Fibroblast of villous mesenchyme (primary cell): ENCODE measurements at regions not wholly inside any gene's neighbourhood (a gene's known extent, or its start where the extent isn't known, plus 50 kb on each side); places are given as distances from the start of the nearest gene placed in this dataset.

ENCODE experiments used
- DNase-seq: peaks from one replicate; pipeline ENCODE4 v3.0.0-alpha.2; 2010; ENCODE audit warnings: low read depth
- H3K4me3 ChIP-seq: 2 replicates; pipeline ENCODE4 v1.5.1; 2011; ENCODE audit warnings: low read depth, mild to moderate bottlenecking, low read length
- CTCF ChIP-seq: IDR thresholded peaks from 2 replicates; pipeline ENCODE4 v1.5.1; 2012; ENCODE audit warnings: low read depth, mild to moderate bottlenecking, low read length; ENCODE audit not compliant: insufficient read depth

- TF ChIP-seq CTCF: no peak
- no peak for DNase-seq
- H3K4me3 ChIP-seq: no peak overlapping the region
Measured at GRCh38 chr12:85676816-85677749, 159.1 kb downstream of the RASSF9 start.

GRCh38 chr12:85679296-85679695, 156.9 kb downstream of the RASSF9 start:
- no peak for DNase-seq
- no peak for TF ChIP-seq CTCF
- H3K4me3 ChIP-seq: no peak overlapping the region

GRCh38 chr12:85680881-85681280, 155.3 kb downstream of the RASSF9 start:
- H3K4me3 ChIP-seq: no peak overlapping the region
- DNase-seq: no peak
- no peak for TF ChIP-seq CTCF

GRCh38 chr12:85681333-85681732, 154.9 kb downstream of the RASSF9 start:
- DNase-seq: no peak
- H3K4me3 ChIP-seq: no peak overlapping the region
- no peak for TF ChIP-seq CTCF

- H3K4me3 ChIP-seq: no peak overlapping the region
- DNase-seq: no peak
- no peak for TF ChIP-seq CTCF
Measured at GRCh38 chr12:85683051-85683450, 153.2 kb downstream of the RASSF9 start.

GRCh38 chr12:85688837-85689236, 147.4 kb downstream of the RASSF9 start:
- no peak for TF ChIP-seq CTCF
- H3K4me3 ChIP-seq: no peak overlapping the region
- no peak for DNase-seq
